ENCODE measurements at regions not wholly inside any gene's neighbourhood (a gene's known extent, or its start where the extent isn't known, plus 50 kb on each side); places are given as distances from the start of the nearest gene placed in this dataset.

- Mint-ChIP-seq H3K4me1 (peaks cover 36% of the 10 kb centered on the region), H3K27ac (no peak overlapping the region), H3K27me3 (ENCODE audit: low read depth) (peaks cover 55% of the 10 kb centered on the region), H3K9me3 (no peaks in the 10 kb centered on the region), H3K36me3 (ENCODE audit: low read depth) (no peaks in the 10 kb centered on the region), H3K4me3 (no peak overlapping the region)
- TF ChIP-seq CTCF (IDR thresholded peaks at IDR 0.05; ENCODE audit: unreplicated experiment in 3 of 3): no peak
Measured at GRCh38 chr22:48099671-48100070, 1337.2 kb downstream of the TBC1D22A start.

GRCh38 chr22:48099251-48099650 lies 1336.8 kb downstream of the TBC1D22A start:
- H3K4me1 Mint-ChIP-seq: peaks cover 36% of the 10 kb centered on the region
- TF ChIP-seq CTCF (IDR thresholded peaks at IDR 0.05; ENCODE audit: unreplicated experiment in 3 of 3): no peak
- H3K4me3 Mint-ChIP-seq: no peak overlapping the region
- peaks cover 55% of the 10 kb centered on the region for H3K27me3 Mint-ChIP-seq (ENCODE audit: low read depth)
- no peak overlapping the region for H3K27ac Mint-ChIP-seq
- no peaks in the 10 kb centered on the region for H3K36me3 Mint-ChIP-seq (ENCODE audit: low read depth)
- no peaks in the 10 kb centered on the region for H3K9me3 Mint-ChIP-seq

GRCh38 chr22:48098921-48099245 lies 1336.4 kb downstream of the TBC1D22A start:
- peaks cover 55% of the 10 kb centered on the region for H3K27me3 Mint-ChIP-seq (ENCODE audit: low read depth)
- H3K9me3 Mint-ChIP-seq: no peaks in the 10 kb centered on the region
- peaks cover 34% of the 10 kb centered on the region for H3K4me1 Mint-ChIP-seq
- no peak overlapping the region for H3K4me3 Mint-ChIP-seq
- no peaks in the 10 kb centered on the region for H3K36me3 Mint-ChIP-seq (ENCODE audit: low read depth)
- no peak overlapping the region for H3K27ac Mint-ChIP-seq
- no peak for TF ChIP-seq CTCF (IDR thresholded peaks at IDR 0.05; ENCODE audit: unreplicated experiment in 3 of 3)

GRCh38 chr22:48098243-48098920 lies 1335.9 kb downstream of the TBC1D22A start:
- TF ChIP-seq CTCF (IDR thresholded peaks at IDR 0.05; ENCODE audit: unreplicated experiment in 3 of 3): no peak
- Mint-ChIP-seq H3K36me3 (ENCODE audit: low read depth) (no peaks in the 10 kb centered on the region), H3K4me3 (no peak overlapping the region), H3K27ac (no peak overlapping the region), H3K9me3 (no peaks in the 10 kb centered on the region), H3K27me3 (ENCODE audit: low read depth) (peaks cover 55% of the 10 kb centered on the region), H3K4me1 (peaks cover 29% of the 10 kb centered on the region)

- no peaks in the 10 kb centered on the region for H3K9me3 Mint-ChIP-seq
- TF ChIP-seq CTCF (IDR thresholded peaks at IDR 0.05; ENCODE audit: unreplicated experiment in 3 of 3): no peak
- H3K36me3 Mint-ChIP-seq (ENCODE audit: low read depth): no peaks in the 10 kb centered on the region
- H3K27me3 Mint-ChIP-seq (ENCODE audit: low read depth): peaks cover 50% of the 10 kb centered on the region
- H3K27ac Mint-ChIP-seq: no peak overlapping the region
- no peak overlapping the region for H3K4me3 Mint-ChIP-seq
- peaks cover 23% of the 10 kb centered on the region for H3K4me1 Mint-ChIP-seq
Measured at GRCh38 chr22:48097723-48098122, 1335.3 kb downstream of the TBC1D22A start.

Data from nephron (organoid).